Esophagus squamous epithelium (tissue), 5 donors: ENCODE measurements at regions not wholly inside any gene's neighbourhood (a gene's known extent, or its start where the extent isn't known, plus 50 kb on each side); places are given as distances from the start of the nearest gene placed in this dataset.

ENCODE experiments used
- DNase-seq: peaks from one replicate; lab custom pipeline; 2025; lab: John Stamatoyannopoulos, UW
- H3K27ac ChIP-seq, 4 donors: fragments of 200-600 bp; sonication (generic); one replicate each; pipeline ENCODE4 v1.5.1; 2016 to 2019; ENCODE audit warnings: mild to moderate bottlenecking in 1 of 4
- H3K27me3 ChIP-seq, 4 donors: fragments of 200-600 bp; sonication (generic); 1 replicate in 3 of 4; 2 replicates in 1 of 4; pipeline versions ENCODE4 v1.5.1 to v1.6.0; 2017 to 2021; ENCODE audit warnings: antibody characterized with exemption in 1 of 4
- H3K36me3 ChIP-seq, 3 donors: fragments of 200-600 bp; sonication (generic); one replicate each; pipeline ENCODE4 v1.5.1; 2016 to 2019
- H3K4me1 ChIP-seq, 3 donors: fragments of 200-600 bp; sonication (generic); one replicate each; pipeline ENCODE4 v1.5.1; 2017 to 2019
- H3K4me3 ChIP-seq, 4 donors: fragments of 200-600 bp; sonication (generic); 1 replicate in 3 of 4; 2 replicates in 1 of 4; pipeline ENCODE4 v1.5.1; 2016 to 2019; ENCODE audit warnings: mild to moderate bottlenecking in 2 of 4, moderate library complexity in 1 of 4
- H3K9me3 ChIP-seq, 3 donors: fragments of 200-600 bp; sonication (generic); one replicate each; pipeline ENCODE4 v1.5.1; 2016 to 2019
- POLR2A ChIP-seq, 4 donors: fragments of 450-650 bp; IDR thresholded peaks; one replicate each; pipeline ENCODE4 v1.6.1; 2017; ENCODE audit warnings: antibody characterized with exemption in 4 of 4, mild to moderate bottlenecking in 4 of 4, moderate library complexity in 3 of 4
- WGBS, 2 donors: methylation state at CpG; one replicate each; pipeline ENCODE4 v1.1.5; 2018; 5-methylcytosine and 5-hydroxymethylcytosine counted together
- intact Hi-C: fragments of 100-400 bp; cut with DNase I; formaldehyde crosslinking; loops from one replicate; pipeline ENCODE4 v1.15.0; 2022
- TF ChIP-seq, protein P1 (sequence below), 6 experiments: fragments of 450-650 bp in 4 of 6; fragments of 200-600 bp in 2 of 6; sonication (generic) in 2 of 6; IDR thresholded peaks; one replicate each; pipeline ENCODE4 v1.5.1; 2016 to 2019; ENCODE audit warnings: antibody characterized with exemption in 6 of 6, mild to moderate bottlenecking in 4 of 6, moderate library complexity in 4 of 6
- donor health status: DM: yes; HTN: yes; CAD: no.

GRCh38 chr1:21347072-21347581, 56.9 kb upstream of the ECE1 start:
- intact Hi-C loops = no loop called here

GRCh38 chr1:21346365-21347071, 56.3 kb upstream of the ECE1 start:
- WGBS, 2 donors = 47 to 51% methylated on average over 11 to 13 of the region's 13 CpGs
- peak overlapping the region; percentile 85 to 93 (median 91) for H3K27ac ChIP-seq
- intact Hi-C loops = no loop called here

More at GRCh38 chr1:21347072-21347581, 56.9 kb upstream of the ECE1 start:
- H3K27ac ChIP-seq = peak overlapping the region in 1 of 4 donors; percentile 93
- peaks cover 7 to 41% (median 22%) of the 10 kb centered on the region in 3 donors for H3K4me1 ChIP-seq
- TF ChIP-seq, protein P1, sequence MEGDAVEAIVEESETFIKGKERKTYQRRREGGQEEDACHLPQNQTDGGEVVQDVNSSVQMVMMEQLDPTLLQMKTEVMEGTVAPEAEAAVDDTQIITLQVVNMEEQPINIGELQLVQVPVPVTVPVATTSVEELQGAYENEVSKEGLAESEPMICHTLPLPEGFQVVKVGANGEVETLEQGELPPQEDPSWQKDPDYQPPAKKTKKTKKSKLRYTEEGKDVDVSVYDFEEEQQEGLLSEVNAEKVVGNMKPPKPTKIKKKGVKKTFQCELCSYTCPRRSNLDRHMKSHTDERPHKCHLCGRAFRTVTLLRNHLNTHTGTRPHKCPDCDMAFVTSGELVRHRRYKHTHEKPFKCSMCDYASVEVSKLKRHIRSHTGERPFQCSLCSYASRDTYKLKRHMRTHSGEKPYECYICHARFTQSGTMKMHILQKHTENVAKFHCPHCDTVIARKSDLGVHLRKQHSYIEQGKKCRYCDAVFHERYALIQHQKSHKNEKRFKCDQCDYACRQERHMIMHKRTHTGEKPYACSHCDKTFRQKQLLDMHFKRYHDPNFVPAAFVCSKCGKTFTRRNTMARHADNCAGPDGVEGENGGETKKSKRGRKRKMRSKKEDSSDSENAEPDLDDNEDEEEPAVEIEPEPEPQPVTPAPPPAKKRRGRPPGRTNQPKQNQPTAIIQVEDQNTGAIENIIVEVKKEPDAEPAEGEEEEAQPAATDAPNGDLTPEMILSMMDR (IDR thresholded peaks at IDR 0.05) = no peak
- no peak for TF ChIP-seq POLR2A (IDR thresholded peaks at IDR 0.05)
- H3K36me3 ChIP-seq = no peaks in the 10 kb centered on the region
- peak overlapping the region in 2 of 4 donors; percentile 84 to 100 for H3K4me3 ChIP-seq
- H3K9me3 ChIP-seq = no peaks in the 10 kb centered on the region
- peaks cover 0 to 10% (median 0%) of the 10 kb centered on the region in 4 donors for H3K27me3 ChIP-seq
- no peak for DNase-seq
- WGBS, 2 donors = 67 to 80% methylated on average over 4 to 7 of the region's 8 CpGs

DNA sequence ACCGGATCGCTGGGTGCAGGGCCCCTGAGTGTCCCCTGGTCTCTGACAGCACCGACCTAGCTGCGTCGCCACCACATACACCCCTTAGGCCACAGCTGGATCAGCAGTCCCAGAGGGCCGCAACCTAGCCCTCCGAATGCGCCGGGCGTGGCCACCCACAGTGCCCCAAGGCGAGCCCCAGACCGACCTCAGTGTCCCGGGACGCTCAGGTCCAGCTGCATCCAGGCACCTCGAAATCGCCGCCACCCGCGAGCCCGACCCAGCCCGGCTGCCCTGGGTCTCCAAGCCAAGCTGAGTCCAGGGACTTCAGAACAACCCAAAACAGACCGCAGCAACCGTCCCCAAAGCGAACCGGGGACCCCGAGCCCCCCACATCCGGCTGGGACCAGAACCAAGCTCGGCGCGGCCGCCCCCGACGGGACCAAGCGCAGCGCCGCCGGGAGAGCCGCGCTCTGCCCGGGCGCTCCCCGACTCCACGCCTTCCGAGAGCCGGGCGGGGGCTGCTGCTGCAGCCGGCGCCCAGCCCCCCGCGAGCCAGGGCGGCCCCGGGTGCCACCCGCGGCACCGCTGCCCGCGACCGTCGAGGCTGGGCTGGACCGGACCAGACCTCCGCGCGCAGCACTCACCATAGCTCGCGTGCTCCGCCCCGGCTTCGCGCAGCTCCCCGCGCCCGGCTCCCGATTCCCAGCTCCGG, 54.6 kb upstream of the ECE1 start:
- H3K4me1 ChIP-seq = peaks cover 23 to 64% (median 44%) of the 10 kb centered on the region in 3 donors
- intact Hi-C loops = no loop called here
- no peaks in the 10 kb centered on the region for H3K9me3 ChIP-seq
- peaks cover 0 to 10% (median 0%) of the 10 kb centered on the region in 4 donors for H3K27me3 ChIP-seq
- TF ChIP-seq POLR2A (IDR thresholded peaks at IDR 0.05) = peak in 1 of 4 donors; percentile 96
- TF ChIP-seq, protein P1 (IDR thresholded peaks at IDR 0.05) = no peak
- no peak for DNase-seq
- no peaks in the 10 kb centered on the region for H3K36me3 ChIP-seq
- 10% methylated on average over 4 of the region's 74 CpGs; no CpG with 5 or more reads in 1 of the 2 donors for WGBS, 2 donors
- peak overlapping the region; percentile 66 to 100 (median 80) for H3K4me3 ChIP-seq
- peak overlapping the region; percentile 85 to 93 (median 91) for H3K27ac ChIP-seq

More at GRCh38 chr1:21346365-21347071, 56.3 kb upstream of the ECE1 start:
- no peak for DNase-seq
- Histone ChIP-seq H3K27me3 (peaks cover 0 to 10% (median 0%) of the 10 kb centered on the region in 4 donors), H3K4me3 (peak overlapping the region; percentile 66 to 100 (median 80)), H3K4me1 (peaks cover 8 to 47% (median 28%) of the 10 kb centered on the region in 3 donors), H3K9me3 (no peaks in the 10 kb centered on the region), H3K36me3 (no peaks in the 10 kb centered on the region)
- TF ChIP-seq, protein P1 (IDR thresholded peaks at IDR 0.05) = no peak
- no peak for TF ChIP-seq POLR2A (IDR thresholded peaks at IDR 0.05)

- intact Hi-C loops = no loop called here
- 13 to 27% methylated on average over 3 to 9 of the region's 14 CpGs for WGBS, 2 donors
- peaks cover 0 to 10% (median 0%) of the 10 kb centered on the region in 4 donors for H3K27me3 ChIP-seq
- H3K4me3 ChIP-seq = peak overlapping the region; percentile 66 to 100 (median 80)
- H3K4me1 ChIP-seq = peaks cover 26 to 70% (median 51%) of the 10 kb centered on the region in 3 donors
- DNase-seq = no peak
- peak overlapping the region; percentile 85 to 93 (median 91) for H3K27ac ChIP-seq
- TF ChIP-seq, protein P1 (IDR thresholded peaks at IDR 0.05) = no peak
- TF ChIP-seq POLR2A (IDR thresholded peaks at IDR 0.05) = no peak
- no peaks in the 10 kb centered on the region for H3K9me3 ChIP-seq
- no peaks in the 10 kb centered on the region for H3K36me3 ChIP-seq
Observed at GRCh38 chr1:21344098-21344749, 54.0 kb upstream of the ECE1 start.
